A549 (cell line): ENCODE measurements at regions not wholly inside any gene's neighbourhood (a gene's known extent, or its start where the extent isn't known, plus 50 kb on each side); places are given as distances from the start of the nearest gene placed in this dataset.

Experiments
- BHLHE40 ChIP-seq: IDR thresholded peaks from 2 replicates; pipeline ENCODE4 v1.6.1; 2012; ENCODE audit warnings: low read depth, low read length, inconsistent platforms
- FOXS1 ChIP-seq: fragments of 250-450 bp; sonication (Bioruptor Pico); IDR thresholded peaks from 2 replicates; pipeline ENCODE4 v1.5.0; 2020; ENCODE audit warnings: mild to moderate bottlenecking, moderate library complexity
- KDM5A ChIP-seq: fragments of 200-600 bp; sonication (generic); IDR thresholded peaks from 2 replicates; pipeline ENCODE4 v1.6.1; 2016; ENCODE audit warnings: antibody characterized with exemption, mild to moderate bottlenecking
- PBX3 ChIP-seq: IDR thresholded peaks from 2 replicates; pipeline ENCODE4 v1.6.1; 2012
- POLR2A ChIP-seq: IDR thresholded peaks from 2 replicates; pipeline ENCODE4 v1.6.1; 2012; ENCODE audit warnings: mild to moderate bottlenecking, low read length

- TF ChIP-seq POLR2A: no peak
- TF ChIP-seq BHLHE40: no peak
- no peak for TF ChIP-seq FOXS1 (CRISPR knock-in tag)
- TF ChIP-seq PBX3: no peak
- TF ChIP-seq KDM5A: no peak
Observed at GRCh38 chr5:28390341-28390740, 1352.0 kb upstream of the CDH9 start.
